ENCODE measurements at regions not wholly inside any gene's neighbourhood (a gene's known extent, or its start where the extent isn't known, plus 50 kb on each side); places are given as distances from the start of the nearest gene placed in this dataset.

- TF ChIP-seq CTCF (IDR thresholded peaks at IDR 0.05), result no peak
- no peak for TF ChIP-seq GATA2 (CRISPR knock-in tag; IDR thresholded peaks at IDR 0.05)
- no peak for TF ChIP-seq POLR2AphosphoS5 (IDR thresholded peaks at IDR 0.05; ENCODE audit: low read depth, low read length)
These were observed 100.4 kb upstream of the PPFIA2 start for GRCh38 chr12:81859521-81859920.
